ENCODE measurements at regions not wholly inside any gene's neighbourhood (a gene's known extent, or its start where the extent isn't known, plus 50 kb on each side); places are given as distances from the start of the nearest gene placed in this dataset.

GRCh38 chr4:27846951-27847350 is 986.3 kb downstream of the STIM2 start:
- DNase-seq (ENCODE audit: low spot score): no peak

- DNase-seq (ENCODE audit: low spot score): peak; percentile 10
These were observed 1000.7 kb downstream of the STIM2 start for GRCh38 chr4:27861381-27861787.

GRCh38 chr4:27861802-27862201 is 1001.2 kb downstream of the STIM2 start:
- no peak for DNase-seq (ENCODE audit: low spot score)

GRCh38 chr4:27873596-27873995 is 1013.0 kb downstream of the STIM2 start:
- no peak for DNase-seq (ENCODE audit: low spot score)

GRCh38 chr4:27881705-27882104 is 1021.1 kb downstream of the STIM2 start:
- DNase-seq (ENCODE audit: low spot score): no peak

- DNase-seq (ENCODE audit: low spot score): no peak
These were observed 1025.5 kb downstream of the STIM2 start for GRCh38 chr4:27886120-27886519.

GRCh38 chr4:27887646-27888045 is 1027.0 kb downstream of the STIM2 start:
- DNase-seq (ENCODE audit: low spot score): no peak

- DNase-seq (ENCODE audit: low spot score): no peak
These were observed 1027.9 kb downstream of the STIM2 start for GRCh38 chr4:27888505-27888904.

- DNase-seq (ENCODE audit: low spot score): no peak
These were observed 1034.3 kb downstream of the STIM2 start for GRCh38 chr4:27894951-27895350.

- no peak for DNase-seq (ENCODE audit: low spot score)
These were observed 1047.7 kb downstream of the STIM2 start for GRCh38 chr4:27908356-27908755.

- DNase-seq (ENCODE audit: low spot score): no peak
These were observed 1049.6 kb downstream of the STIM2 start for GRCh38 chr4:27910227-27910626.

- no peak for DNase-seq (ENCODE audit: low spot score)
These were observed 1050.4 kb downstream of the STIM2 start for GRCh38 chr4:27911047-27911446.

GRCh38 chr4:27913738-27914137 is 1053.1 kb downstream of the STIM2 start:
- DNase-seq (ENCODE audit: low spot score): no peak

GRCh38 chr4:27915822-27916221 is 1055.2 kb downstream of the STIM2 start:
- no peak for DNase-seq (ENCODE audit: low spot score)

- DNase-seq (ENCODE audit: low spot score): peak; percentile 19
These were observed 1056.0 kb downstream of the STIM2 start for GRCh38 chr4:27916452-27917184.

- peak; percentile 56 for DNase-seq (ENCODE audit: low spot score)
These were observed 1056.7 kb downstream of the STIM2 start for GRCh38 chr4:27917381-27917780.

GRCh38 chr4:27921231-27921630 is 1060.6 kb downstream of the STIM2 start:
- no peak for DNase-seq (ENCODE audit: low spot score)

- no peak for DNase-seq (ENCODE audit: low spot score)
These were observed 1068.3 kb downstream of the STIM2 start for GRCh38 chr4:27928761-27929540.

- no peak for DNase-seq (ENCODE audit: low spot score)
These were observed 1069.7 kb downstream of the STIM2 start for GRCh38 chr4:27930291-27930690.

GRCh38 chr4:27930976-27931375 is 1070.3 kb downstream of the STIM2 start:
- DNase-seq (ENCODE audit: low spot score): no peak

GRCh38 chr4:27931584-27931983 is 1070.9 kb downstream of the STIM2 start:
- DNase-seq (ENCODE audit: low spot score): no peak

GRCh38 chr4:27934871-27935270 is 1074.2 kb downstream of the STIM2 start:
- no peak for DNase-seq (ENCODE audit: low spot score)

GRCh38 chr4:27946799-27947198 is 1086.2 kb downstream of the STIM2 start:
- no peak for DNase-seq (ENCODE audit: low spot score)

All from putamen (tissue), 1 donor.